LHCN-M2 (cell line): ENCODE measurements at regions not wholly inside any gene's neighbourhood (a gene's known extent, or its start where the extent isn't known, plus 50 kb on each side); places are given as distances from the start of the nearest gene placed in this dataset.

Experiments used
- DNase-seq: peaks from one replicate; pipeline ENCODE4 v3.0.0-alpha.2; 2012; ENCODE audit warnings: low read depth

GRCh38 chr6:48057601-48058000, 53.4 kb downstream of the PTCHD4 start:
- DNase-seq: no peak

- peak; percentile 38 for DNase-seq
Measured at GRCh38 chr6:48048451-48049146, 62.4 kb downstream of the PTCHD4 start.

- no peak for DNase-seq
Measured at GRCh38 chr6:48041894-48042293, 69.1 kb downstream of the PTCHD4 start.

GRCh38 chr6:48037946-48038345, 73.1 kb downstream of the PTCHD4 start:
- DNase-seq: no peak

- DNase-seq: peak; percentile 87
Measured at GRCh38 chr6:48036316-48036715, 74.7 kb downstream of the PTCHD4 start.

- DNase-seq: peak; percentile 94
Measured at GRCh38 chr6:48032151-48032550, 78.8 kb downstream of the PTCHD4 start.

GRCh38 chr6:48031711-48032110, 79.3 kb downstream of the PTCHD4 start:
- no peak for DNase-seq

- no peak for DNase-seq
Measured at GRCh38 chr6:48027704-48028435, 83.1 kb downstream of the PTCHD4 start.

GRCh38 chr6:48024956-48025355, 86.0 kb downstream of the PTCHD4 start:
- DNase-seq: no peak

- DNase-seq: no peak
Measured at GRCh38 chr6:48021904-48022303, 89.1 kb downstream of the PTCHD4 start.

- no peak for DNase-seq
Measured at GRCh38 chr6:48016020-48016755, 94.8 kb downstream of the PTCHD4 start.

GRCh38 chr6:47992809-47993208, 118.2 kb downstream of the PTCHD4 start:
- no peak for DNase-seq

GRCh38 chr6:47983491-47983890, 127.5 kb downstream of the PTCHD4 start:
- DNase-seq: no peak

GRCh38 chr6:47977314-47977713, 133.7 kb downstream of the PTCHD4 start:
- peak; percentile 4 for DNase-seq

GRCh38 chr6:47974106-47974505, 136.9 kb downstream of the PTCHD4 start:
- DNase-seq: no peak

GRCh38 chr6:47970826-47971225, 140.2 kb downstream of the PTCHD4 start:
- no peak for DNase-seq

- peak; percentile 36 for DNase-seq
Measured at GRCh38 chr6:47967843-47968242, 143.2 kb downstream of the PTCHD4 start.

GRCh38 chr6:47964969-47965368, 146.0 kb downstream of the PTCHD4 start:
- DNase-seq: no peak

- no peak for DNase-seq
Measured at GRCh38 chr6:47952640-47953039, 158.4 kb downstream of the PTCHD4 start.

- DNase-seq: no peak
Measured at GRCh38 chr6:47944846-47945245, 163.0 kb downstream of the OPN5 start.

GRCh38 chr6:47938405-47938804, 156.6 kb downstream of the OPN5 start:
- DNase-seq: no peak

- DNase-seq: peak; percentile 2
Measured at GRCh38 chr6:47936820-47937219, 155.0 kb downstream of the OPN5 start.

- DNase-seq: no peak
Measured at GRCh38 chr6:47934023-47934422, 152.2 kb downstream of the OPN5 start.
